Endothelial cell (in vitro differentiated cells): ENCODE measurements at regions not wholly inside any gene's neighbourhood (a gene's known extent, or its start where the extent isn't known, plus 50 kb on each side); places are given as distances from the start of the nearest gene placed in this dataset.
"Not testable (repeated sequence)": the region's sequence is repeated elsewhere in the genome, so short reads cannot be mapped to it uniquely, and the experiment has no call there.

Experiments
- DNase-seq: peaks from one replicate; pipeline ENCODE4 v3.0.0; 2021; ENCODE audit warnings: low spot score
- H3K27ac Mint-ChIP-seq: one replicate; pipeline ENCODE4 v1.8.0; 2021; ENCODE audit warnings: mixed read lengths, inconsistent platforms; ENCODE audit not compliant: unreplicated experiment
- H3K27me3 Mint-ChIP-seq: one replicate; pipeline ENCODE4 v1.8.0; 2021; ENCODE audit warnings: mild to moderate bottlenecking, moderate library complexity, mixed read lengths, inconsistent platforms; ENCODE audit not compliant: unreplicated experiment
- H3K36me3 Mint-ChIP-seq: one replicate; pipeline ENCODE4 v1.8.0; 2021; ENCODE audit warnings: mild to moderate bottlenecking, low read depth, mixed read lengths, inconsistent platforms; ENCODE audit not compliant: unreplicated experiment
- H3K4me1 Mint-ChIP-seq: one replicate; pipeline ENCODE4 v1.8.0; 2021; ENCODE audit warnings: mild to moderate bottlenecking, mixed read lengths, inconsistent platforms; ENCODE audit not compliant: unreplicated experiment
- H3K4me3 Mint-ChIP-seq: one replicate; pipeline ENCODE4 v1.8.0; 2021; ENCODE audit warnings: mild to moderate bottlenecking, mixed read lengths, inconsistent platforms; ENCODE audit not compliant: unreplicated experiment
- H3K9me3 Mint-ChIP-seq: one replicate; pipeline ENCODE4 v1.8.0; 2021; ENCODE audit warnings: mixed read lengths, inconsistent platforms; ENCODE audit not compliant: unreplicated experiment
- TF ChIP-seq, protein P1 (sequence below): fragments of 200-600 bp; sonication (generic); IDR thresholded peaks from one replicate; pipeline ENCODE4 v1.5.0; 2021; ENCODE audit warnings: antibody characterized with exemption; ENCODE audit not compliant: unreplicated experiment

GRCh38 chr16:31664683-31665482, 137.2 kb downstream of the AHSP start:
- peaks cover 27% of the 10 kb centered on the region for H3K9me3 Mint-ChIP-seq
- no peak overlapping the region for H3K4me3 Mint-ChIP-seq
- peaks cover 3% of the 10 kb centered on the region for H3K27me3 Mint-ChIP-seq
- H3K4me1 Mint-ChIP-seq, result no peaks in the 10 kb centered on the region
- H3K27ac Mint-ChIP-seq, result no peak overlapping the region
- no peak for DNase-seq
- H3K36me3 Mint-ChIP-seq, result no peaks in the 10 kb centered on the region
- TF ChIP-seq, protein P1, sequence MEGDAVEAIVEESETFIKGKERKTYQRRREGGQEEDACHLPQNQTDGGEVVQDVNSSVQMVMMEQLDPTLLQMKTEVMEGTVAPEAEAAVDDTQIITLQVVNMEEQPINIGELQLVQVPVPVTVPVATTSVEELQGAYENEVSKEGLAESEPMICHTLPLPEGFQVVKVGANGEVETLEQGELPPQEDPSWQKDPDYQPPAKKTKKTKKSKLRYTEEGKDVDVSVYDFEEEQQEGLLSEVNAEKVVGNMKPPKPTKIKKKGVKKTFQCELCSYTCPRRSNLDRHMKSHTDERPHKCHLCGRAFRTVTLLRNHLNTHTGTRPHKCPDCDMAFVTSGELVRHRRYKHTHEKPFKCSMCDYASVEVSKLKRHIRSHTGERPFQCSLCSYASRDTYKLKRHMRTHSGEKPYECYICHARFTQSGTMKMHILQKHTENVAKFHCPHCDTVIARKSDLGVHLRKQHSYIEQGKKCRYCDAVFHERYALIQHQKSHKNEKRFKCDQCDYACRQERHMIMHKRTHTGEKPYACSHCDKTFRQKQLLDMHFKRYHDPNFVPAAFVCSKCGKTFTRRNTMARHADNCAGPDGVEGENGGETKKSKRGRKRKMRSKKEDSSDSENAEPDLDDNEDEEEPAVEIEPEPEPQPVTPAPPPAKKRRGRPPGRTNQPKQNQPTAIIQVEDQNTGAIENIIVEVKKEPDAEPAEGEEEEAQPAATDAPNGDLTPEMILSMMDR, result no peak

DNA sequence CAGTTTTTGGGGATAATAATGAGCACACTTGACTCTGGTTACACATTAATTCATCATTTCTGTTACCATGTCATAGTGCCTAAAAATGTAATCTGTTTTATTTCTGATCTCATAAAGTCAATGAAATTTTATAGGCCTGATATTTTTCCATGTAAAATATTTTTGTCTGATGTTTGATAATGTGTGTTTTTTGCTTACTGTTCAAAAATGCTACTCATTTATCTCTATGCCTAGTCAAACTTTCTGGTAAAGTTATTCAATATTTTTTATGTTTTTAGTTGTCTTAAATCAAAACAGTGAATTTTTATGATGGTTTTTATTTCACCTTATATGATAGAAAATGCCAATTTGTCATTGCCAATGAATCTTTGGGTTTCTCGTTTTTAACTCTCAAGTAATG, 147.0 kb downstream of the AHSP start:
- Mint-ChIP-seq H3K4me3 (no peak overlapping the region), H3K36me3 (no peaks in the 10 kb centered on the region), H3K27me3 (peaks cover 7% of the 10 kb centered on the region), H3K4me1 (no peaks in the 10 kb centered on the region), H3K9me3 (peaks cover 39% of the 10 kb centered on the region), H3K27ac (no peak overlapping the region)
- TF ChIP-seq, protein P1, result no peak
- no peak for DNase-seq

DNA sequence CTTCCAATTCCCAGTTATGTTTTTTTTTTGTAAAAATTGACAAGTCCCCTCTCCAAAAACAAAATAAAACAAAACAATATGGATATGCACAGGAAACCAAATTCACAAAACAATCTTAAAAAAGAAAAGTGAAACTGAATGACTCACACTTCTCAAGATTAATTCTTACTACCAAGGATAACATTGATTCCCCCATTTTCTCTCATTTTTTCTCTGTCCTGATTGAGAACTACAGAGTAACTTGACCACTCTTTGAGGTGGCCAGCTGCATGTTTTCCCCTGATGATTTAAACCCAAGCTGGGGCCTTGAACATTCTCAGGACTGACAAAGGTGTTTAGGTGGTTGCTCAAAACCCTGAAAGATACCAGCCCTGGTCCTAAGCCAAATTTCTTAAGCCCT, 149.0 kb downstream of the AHSP start:
- H3K9me3 Mint-ChIP-seq, result peaks cover 50% of the 10 kb centered on the region
- no peak for DNase-seq
- TF ChIP-seq, protein P1, result no peak
- peaks cover 7% of the 10 kb centered on the region for H3K36me3 Mint-ChIP-seq
- no peak overlapping the region for H3K4me3 Mint-ChIP-seq
- H3K4me1 Mint-ChIP-seq, result no peaks in the 10 kb centered on the region
- H3K27me3 Mint-ChIP-seq, result peaks cover 7% of the 10 kb centered on the region
- H3K27ac Mint-ChIP-seq, result no peak overlapping the region

DNA sequence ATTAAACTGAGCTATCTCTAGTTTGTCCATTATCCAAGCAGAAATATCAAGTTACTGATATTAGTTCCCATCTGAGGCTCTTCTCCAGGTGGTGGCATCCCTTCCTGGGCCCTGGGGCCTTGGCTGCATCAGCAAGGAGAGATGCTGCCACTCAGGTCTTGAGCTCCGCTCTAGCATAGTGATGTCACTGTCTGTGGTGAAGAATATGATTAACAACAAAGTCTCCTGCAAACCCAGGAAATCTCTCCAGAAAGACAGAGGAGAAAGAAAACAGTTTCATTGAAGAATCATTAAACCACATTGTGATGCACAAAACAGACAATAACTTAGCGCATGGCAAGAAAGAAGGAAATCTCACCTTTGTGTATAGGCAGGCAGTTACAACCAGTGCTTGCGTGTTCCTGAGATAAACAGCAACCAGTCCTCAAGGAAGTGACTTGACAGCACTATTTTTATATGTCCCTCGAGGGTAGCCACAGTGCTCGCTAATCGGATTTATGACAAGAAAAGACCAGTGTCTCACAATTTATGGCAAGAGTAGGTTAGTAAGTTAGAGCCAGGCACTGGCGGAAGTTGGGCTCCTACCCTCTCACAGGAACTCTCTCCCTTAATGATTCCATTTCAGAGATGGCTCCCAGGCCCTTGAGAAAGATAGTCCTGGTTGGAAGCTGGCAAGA, 151.1 kb downstream of the AHSP start:
- Mint-ChIP-seq H3K4me3 (no peak overlapping the region), H3K36me3 (peaks cover 13% of the 10 kb centered on the region), H3K27me3 (peaks cover 4% of the 10 kb centered on the region), H3K27ac (no peak overlapping the region), H3K9me3 (peaks cover 49% of the 10 kb centered on the region), H3K4me1 (no peaks in the 10 kb centered on the region)
- no peak for DNase-seq
- TF ChIP-seq, protein P1, result no peak

GRCh38 chr16:31689331-31689730, 161.6 kb downstream of the AHSP start:
- not testable (repeated sequence) for H3K27me3 Mint-ChIP-seq, H3K4me1 Mint-ChIP-seq, H3K4me3 Mint-ChIP-seq, H3K36me3 Mint-ChIP-seq, DNase-seq, H3K27ac Mint-ChIP-seq
- peaks cover 19% of the 10 kb centered on the region for H3K9me3 Mint-ChIP-seq

DNA sequence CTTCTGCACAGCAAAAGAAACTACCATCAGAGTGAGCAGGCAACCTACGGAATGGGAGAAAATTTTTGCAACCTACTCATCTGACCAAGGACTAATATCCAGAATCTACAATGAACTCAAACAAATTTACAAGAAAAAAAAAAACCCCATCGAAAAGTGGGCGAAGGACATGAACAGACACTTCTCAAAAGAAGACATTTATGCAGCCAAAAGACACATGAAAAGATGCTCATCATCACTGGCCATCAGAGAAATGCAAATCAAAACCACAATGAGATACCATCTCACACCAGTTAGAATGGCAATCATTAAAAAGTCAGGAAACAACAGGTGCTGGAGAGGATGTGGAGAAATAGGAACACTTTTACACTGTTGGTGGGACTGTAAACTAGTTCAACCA, 164.6 kb downstream of the AHSP start:
- H3K27ac Mint-ChIP-seq, H3K36me3 Mint-ChIP-seq, H3K4me1 Mint-ChIP-seq, H3K27me3 Mint-ChIP-seq, H3K9me3 Mint-ChIP-seq, DNase-seq, H3K4me3 Mint-ChIP-seq: not testable (repeated sequence)
